Activated CD8-positive, alpha-beta T cell treated with anti-CD3 and anti-CD28 coated beads for 36 hours (primary cell): ENCODE measurements at regions not wholly inside any gene's neighbourhood (a gene's known extent, or its start where the extent isn't known, plus 50 kb on each side); places are given as distances from the start of the nearest gene placed in this dataset.

ENCODE experiments used
- ATAC-seq: fragments of 200-7000 bp; cut with Tn5 transposase; one replicate; pipeline ENCODE4 v1.10.0; 2021; ENCODE audit warnings: mild to moderate bottlenecking, moderate library complexity
- CTCF ChIA-PET: fragments of 350-600 bp; sonication (Branson Sonifier 250); formaldehyde crosslinking; loops from one replicate; lab custom pipeline; 2021; ENCODE audit warnings: antibody characterized with exemption; lab: Charles Lee
- POLR2A ChIA-PET: fragments of 350-600 bp; sonication (Branson Sonifier 250); formaldehyde crosslinking; loops from one replicate; lab custom pipeline; 2021; ENCODE audit warnings: antibody characterized with exemption; lab: Charles Lee
- DNase-seq: peaks from one replicate; pipeline ENCODE4 v3.0.0-alpha.2; 2020
- H3K27ac Mint-ChIP-seq: one replicate; pipeline ENCODE4 v1.8.0; 2021; ENCODE audit warnings: mild to moderate bottlenecking, mixed read lengths
- H3K27me3 Mint-ChIP-seq: one replicate; pipeline ENCODE4 v1.8.0; 2021; ENCODE audit warnings: mixed read lengths
- H3K36me3 Mint-ChIP-seq: one replicate; pipeline ENCODE4 v1.8.0; 2021; ENCODE audit warnings: low read depth, mixed read lengths
- H3K4me1 Mint-ChIP-seq: one replicate; pipeline ENCODE4 v1.8.0; 2021; ENCODE audit warnings: low read depth, mixed read lengths
- H3K4me3 Mint-ChIP-seq: one replicate; pipeline ENCODE4 v1.8.0; 2021; ENCODE audit warnings: mild to moderate bottlenecking, moderate library complexity, mixed read lengths
- H3K9me3 Mint-ChIP-seq: one replicate; pipeline ENCODE4 v1.8.0; 2021; ENCODE audit warnings: mixed read lengths
- intact Hi-C: fragments of 100-400 bp; cut with micrococcal nuclease; formaldehyde crosslinking; loops from one replicate; pipeline ENCODE4 v1.10.0; 2022
- TF ChIP-seq, protein P1 (sequence below): fragments of 200-600 bp; IDR thresholded peaks from one replicate; pipeline ENCODE4 v1.8.0; 2022; ENCODE audit warnings: antibody characterized with exemption, mild to moderate bottlenecking

GRCh38 chr9:91489361-91489899 is 65.8 kb upstream of the NFIL3 start:
- ATAC-seq (peak; percentile 30), DNase-seq (peak; percentile 21)
- intact Hi-C loops = no loop called here
- no peak overlapping the region for H3K27ac Mint-ChIP-seq
- peaks cover 20% of the 10 kb centered on the region for H3K27me3 Mint-ChIP-seq
- ChIA-PET CTCF (no interaction called here), POLR2A (no interaction called here)
- no peak overlapping the region for H3K4me3 Mint-ChIP-seq
- H3K9me3 Mint-ChIP-seq = peaks cover 1% of the 10 kb centered on the region
- peaks cover 3% of the 10 kb centered on the region for H3K4me1 Mint-ChIP-seq
- TF ChIP-seq, protein P1, sequence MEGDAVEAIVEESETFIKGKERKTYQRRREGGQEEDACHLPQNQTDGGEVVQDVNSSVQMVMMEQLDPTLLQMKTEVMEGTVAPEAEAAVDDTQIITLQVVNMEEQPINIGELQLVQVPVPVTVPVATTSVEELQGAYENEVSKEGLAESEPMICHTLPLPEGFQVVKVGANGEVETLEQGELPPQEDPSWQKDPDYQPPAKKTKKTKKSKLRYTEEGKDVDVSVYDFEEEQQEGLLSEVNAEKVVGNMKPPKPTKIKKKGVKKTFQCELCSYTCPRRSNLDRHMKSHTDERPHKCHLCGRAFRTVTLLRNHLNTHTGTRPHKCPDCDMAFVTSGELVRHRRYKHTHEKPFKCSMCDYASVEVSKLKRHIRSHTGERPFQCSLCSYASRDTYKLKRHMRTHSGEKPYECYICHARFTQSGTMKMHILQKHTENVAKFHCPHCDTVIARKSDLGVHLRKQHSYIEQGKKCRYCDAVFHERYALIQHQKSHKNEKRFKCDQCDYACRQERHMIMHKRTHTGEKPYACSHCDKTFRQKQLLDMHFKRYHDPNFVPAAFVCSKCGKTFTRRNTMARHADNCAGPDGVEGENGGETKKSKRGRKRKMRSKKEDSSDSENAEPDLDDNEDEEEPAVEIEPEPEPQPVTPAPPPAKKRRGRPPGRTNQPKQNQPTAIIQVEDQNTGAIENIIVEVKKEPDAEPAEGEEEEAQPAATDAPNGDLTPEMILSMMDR = no peak
- no peaks in the 10 kb centered on the region for H3K36me3 Mint-ChIP-seq

GRCh38 chr9:91488341-91488740 is 64.7 kb upstream of the NFIL3 start:
- ATAC-seq = no peak

GRCh38 chr9:91486699-91487497 is 63.3 kb upstream of the NFIL3 start:
- Mint-ChIP-seq H3K27ac (no peak overlapping the region), H3K4me1 (peaks cover 3% of the 10 kb centered on the region), H3K4me3 (no peak overlapping the region), H3K9me3 (no peaks in the 10 kb centered on the region), H3K36me3 (no peaks in the 10 kb centered on the region), H3K27me3 (peaks cover 16% of the 10 kb centered on the region)
- TF ChIP-seq, protein P1 = no peak
- ChIA-PET CTCF (no interaction called here), POLR2A (no interaction called here)
- intact Hi-C loops = no loop called here
- DNase-seq (no peak), ATAC-seq (no peak)

More at GRCh38 chr9:91488341-91488740, 64.7 kb upstream of the NFIL3 start:
- no peaks in the 10 kb centered on the region for H3K36me3 Mint-ChIP-seq
- peaks cover 3% of the 10 kb centered on the region for H3K4me1 Mint-ChIP-seq
- POLR2A ChIA-PET = no interaction called here
- CTCF ChIA-PET = no interaction called here
- H3K27me3 Mint-ChIP-seq = peaks cover 16% of the 10 kb centered on the region
- no peaks in the 10 kb centered on the region for H3K9me3 Mint-ChIP-seq
- H3K27ac Mint-ChIP-seq = no peak overlapping the region
- no peak overlapping the region for H3K4me3 Mint-ChIP-seq
- DNase-seq = no peak
- intact Hi-C loops = no loop called here
- TF ChIP-seq, protein P1 = no peak

DNA sequence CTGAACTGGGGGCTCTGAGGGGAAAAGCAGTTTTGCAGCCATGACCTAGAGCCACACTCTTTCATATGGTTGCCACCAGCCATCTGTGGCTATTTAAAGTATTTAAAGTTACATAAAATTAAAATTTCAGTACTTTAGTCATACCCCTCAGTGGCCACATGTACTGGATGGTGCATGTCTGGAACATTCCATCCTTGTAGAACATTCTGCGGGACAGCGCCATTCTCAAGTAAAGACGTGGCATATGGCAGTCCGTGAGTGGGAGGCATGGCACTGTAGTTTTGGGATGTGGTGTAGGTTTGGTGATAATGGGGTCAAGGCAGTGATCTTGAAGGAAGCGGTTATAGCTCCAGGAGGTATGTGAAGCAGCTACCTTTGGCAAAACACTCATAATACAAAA is 61.4 kb upstream of the NFIL3 start:
- Mint-ChIP-seq H3K27me3 (peaks cover 20% of the 10 kb centered on the region), H3K4me3 (no peak overlapping the region), H3K4me1 (peaks cover 3% of the 10 kb centered on the region), H3K36me3 (no peaks in the 10 kb centered on the region), H3K9me3 (no peaks in the 10 kb centered on the region), H3K27ac (no peak overlapping the region)
- intact Hi-C loops = no loop called here
- CTCF ChIA-PET = no interaction called here
- DNase-seq (no peak), ATAC-seq (no peak)
- POLR2A ChIA-PET = no interaction called here
- TF ChIP-seq, protein P1 = no peak

DNA sequence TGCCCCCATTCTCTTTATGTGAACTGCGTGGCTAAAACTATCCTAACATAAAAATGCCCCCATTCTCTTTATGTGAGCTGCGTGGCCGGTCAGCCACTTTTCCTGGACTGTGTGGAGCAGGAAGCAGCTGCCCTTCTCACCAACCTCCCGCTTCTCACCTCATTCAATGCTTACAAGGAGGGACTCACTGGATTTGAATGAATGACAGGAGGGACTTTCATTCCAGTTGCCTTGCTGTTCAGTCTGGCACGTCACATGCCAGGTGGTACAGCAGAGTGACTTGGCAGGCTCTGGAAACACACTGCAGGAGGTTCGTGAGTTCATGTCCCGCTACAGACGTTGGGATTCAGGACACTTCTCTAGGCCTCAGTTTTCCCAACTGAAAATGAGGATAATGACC is 60.2 kb upstream of the NFIL3 start:
- H3K36me3 Mint-ChIP-seq = no peaks in the 10 kb centered on the region
- H3K27me3 Mint-ChIP-seq = peaks cover 17% of the 10 kb centered on the region
- CTCF ChIA-PET = no interaction called here
- no peaks in the 10 kb centered on the region for H3K9me3 Mint-ChIP-seq
- POLR2A ChIA-PET = no interaction called here
- H3K27ac Mint-ChIP-seq = no peak overlapping the region
- no peaks in the 10 kb centered on the region for H3K4me1 Mint-ChIP-seq
- TF ChIP-seq, protein P1 = no peak
- no peak for ATAC-seq
- no peak overlapping the region for H3K4me3 Mint-ChIP-seq
- intact Hi-C loops = no loop called here
- no peak for DNase-seq
